Keratinocyte (primary cell): ENCODE measurements at regions not wholly inside any gene's neighbourhood (a gene's known extent, or its start where the extent isn't known, plus 50 kb on each side); places are given as distances from the start of the nearest gene placed in this dataset.

Experiments
- DNase-seq: peaks from one replicate; pipeline ENCODE4 v3.0.0-alpha.2; 2011; ENCODE audit warnings: low read depth, missing footprints, low spot score
- FAIRE-seq: peaks from 2 replicates; lab custom pipeline; 2011; peaks lifted over from hg19 to GRCh38; lab: Jason Lieb, UNC
- H2AFZ ChIP-seq: 2 replicates; pipeline ENCODE4 v1.6.0; 2012; ENCODE audit warnings: low read length, control low read depth, inconsistent platforms; ENCODE audit not compliant: control insufficient read depth
- H3K27ac ChIP-seq: 2 replicates; pipeline ENCODE4 v1.5.1; 2011; ENCODE audit warnings: low read length; ENCODE audit not compliant: control insufficient read depth, insufficient read depth
- H3K27me3 ChIP-seq: 3 replicates; pipeline ENCODE4 v1.6.0; 2011; ENCODE audit warnings: low read length; ENCODE audit not compliant: control insufficient read depth, insufficient read depth; ENCODE audit errors: extremely low read depth
- H3K36me3 ChIP-seq, 2 experiments: 2 replicates in 1 of 2; 3 replicates in 1 of 2; pipeline ENCODE4 v1.5.1; 2011; ENCODE audit warnings: low read length in 2 of 2, mild to moderate bottlenecking in 1 of 2; ENCODE audit not compliant: control insufficient read depth in 2 of 2, insufficient read depth in 2 of 2; ENCODE audit errors: extremely low read depth in 1 of 2
- H3K4me1 ChIP-seq: 3 replicates; pipeline ENCODE4 v1.5.1; 2011; ENCODE audit warnings: low read length; ENCODE audit not compliant: control insufficient read depth, insufficient read depth; ENCODE audit errors: extremely low read depth
- H3K4me2 ChIP-seq: 3 replicates; pipeline ENCODE4 v1.6.0; 2011; ENCODE audit warnings: low read depth, low read length; ENCODE audit not compliant: control insufficient read depth, insufficient read depth; ENCODE audit errors: extremely low read depth
- H3K4me3 ChIP-seq, 3 experiments: fragments of 200-600 bp in 1 of 3; sonication (generic) in 1 of 3; 2 replicates in 2 of 3; 3 replicates in 1 of 3; pipeline ENCODE4 v1.5.1; 2011 to 2016; ENCODE audit warnings: low read length in 3 of 3, mild to moderate bottlenecking in 3 of 3, control low read depth in 2 of 3, inconsistent platforms in 1 of 3, low read depth in 1 of 3, mixed read lengths in 1 of 3, mixed run types in 1 of 3, moderate library complexity in 1 of 3; ENCODE audit not compliant: control insufficient read depth in 2 of 3, insufficient read depth in 2 of 3; ENCODE audit errors: extremely low read depth in 1 of 3
- H3K79me2 ChIP-seq: 2 replicates; pipeline ENCODE4 v1.6.0; 2012; ENCODE audit warnings: low read length; ENCODE audit not compliant: control insufficient read depth, insufficient read depth
- H3K9ac ChIP-seq: 3 replicates; pipeline ENCODE4 v1.6.0; 2011; ENCODE audit warnings: low read length; ENCODE audit not compliant: control insufficient read depth, insufficient read depth; ENCODE audit errors: extremely low read depth
- H3K9me1 ChIP-seq: 3 replicates; pipeline ENCODE4 v1.6.0; 2011; ENCODE audit warnings: low read length; ENCODE audit not compliant: control insufficient read depth, insufficient read depth; ENCODE audit errors: extremely low read depth
- H3K9me3 ChIP-seq: 2 replicates; pipeline ENCODE4 v1.5.1; 2012; ENCODE audit warnings: low read depth, low read length; ENCODE audit not compliant: control insufficient read depth
- H4K20me1 ChIP-seq: 3 replicates; pipeline ENCODE4 v1.6.0; 2011; ENCODE audit warnings: low read length; ENCODE audit not compliant: control insufficient read depth, insufficient read depth; ENCODE audit errors: extremely low read depth
- CTCF ChIP-seq, 3 experiments: IDR thresholded peaks in 1 of 3; conservative IDR thresholded peaks in 1 of 3; optimal IDR thresholded peaks in 1 of 3; 2 replicates in 2 of 3; 3 replicates in 1 of 3; pipeline versions ENCODE3 to v1.5.1; 2011; ENCODE audit warnings: low read length in 3 of 3, mild to moderate bottlenecking in 3 of 3, moderate library complexity in 2 of 3, control low read depth in 1 of 3, inconsistent platforms in 1 of 3; ENCODE audit not compliant: insufficient read depth in 2 of 3; ENCODE audit errors: extremely low read depth in 1 of 3
- EZH2 ChIP-seq: IDR thresholded peaks from one replicate; pipeline ENCODE4 v1.6.1; 2012; ENCODE audit warnings: inconsistent platforms, mild to moderate bottlenecking, low read length, moderate library complexity
- dilution Hi-C: fragments of 300-500 bp; cut with MboI; formaldehyde crosslinking; loops from one replicate; pipeline ENCODE4 v1.7.0; 2020; ENCODE audit warnings: low sequenced_read_pairs; ENCODE audit not compliant: extremely low pct_ligation_motif_present

DNA sequence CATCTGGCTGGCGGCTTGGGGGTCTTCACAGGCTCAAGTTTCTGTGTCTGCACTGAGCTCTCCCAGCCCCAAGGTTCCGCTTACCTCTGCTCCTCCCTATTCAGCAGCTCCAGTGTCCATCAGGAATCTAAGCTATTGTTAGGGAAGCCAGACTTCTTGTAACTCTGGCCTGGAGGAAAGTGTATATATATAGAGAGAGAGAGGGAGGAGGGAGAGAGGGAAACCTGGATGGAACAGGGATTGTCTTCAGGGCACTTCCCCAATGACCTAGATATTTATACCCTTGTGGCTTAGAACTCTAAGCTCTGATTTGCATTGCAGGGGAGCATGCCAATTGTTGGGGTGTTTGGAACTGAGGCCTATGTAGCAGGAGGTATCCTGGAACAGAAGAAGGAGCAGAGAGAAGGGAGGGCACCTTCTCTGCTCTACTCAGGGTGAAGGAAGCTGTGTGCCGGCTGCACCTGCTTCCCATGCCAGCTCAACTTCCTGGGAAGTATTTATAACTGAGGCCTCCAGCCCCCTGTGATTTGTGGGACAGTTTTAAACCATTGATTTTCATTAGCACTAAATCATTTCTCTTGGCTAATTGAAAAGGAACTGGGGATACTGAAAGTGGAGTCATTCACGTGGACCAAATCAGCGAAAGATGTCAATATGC is 70.9 kb downstream of the NAV1 start:
- Histone ChIP-seq H3K9ac (no peak overlapping the region), H3K9me3 (no peaks in the 10 kb centered on the region), H3K4me2 (no peak overlapping the region), H3K36me3 (no peaks in the 10 kb centered on the region), H3K4me1 (no peaks in the 10 kb centered on the region), H3K9me1 (no peaks in the 10 kb centered on the region), H3K79me2 (no peaks in the 10 kb centered on the region), H3K4me3 (no peak overlapping the region), H3K27ac (no peak overlapping the region), H3K27me3 (peaks cover 13% of the 10 kb centered on the region), H4K20me1 (peaks cover 4% of the 10 kb centered on the region), H2AFZ (no peak overlapping the region)
- FAIRE-seq (no peak), DNase-seq (no peak)
- dilution Hi-C loops = no loop called here
- TF ChIP-seq EZH2 = no peak
- TF ChIP-seq CTCF (optimal IDR thresholded peaks at IDR 0.05 in 1 of 3, IDR thresholded peaks at IDR 0.05 in 1 of 3, conservative IDR thresholded peaks at IDR 0.05 in 1 of 3; ENCODE audit: extremely low read depth in 1 of 3, insufficient read depth in 2 of 3, low read length in 3 of 3) = no peak

DNA sequence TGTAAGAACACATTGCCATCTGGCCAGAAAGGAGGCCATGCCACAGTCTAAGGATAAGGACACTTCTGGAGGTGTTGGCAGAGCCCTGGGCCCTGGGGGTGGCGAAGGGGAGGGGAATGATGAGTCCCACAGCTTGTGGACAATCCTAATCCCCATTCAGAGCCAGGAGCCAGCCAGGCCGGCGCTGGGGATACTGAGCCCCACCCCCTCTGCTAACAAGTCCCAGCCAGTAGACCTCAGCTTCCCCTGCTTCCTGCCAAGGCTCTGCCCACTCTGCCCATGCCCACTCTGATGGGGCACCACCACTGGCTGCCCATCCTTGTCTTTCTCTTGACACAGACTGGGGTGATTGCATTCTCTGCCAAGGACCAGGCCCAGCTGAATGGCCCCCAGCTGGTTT is 71.9 kb downstream of the NAV1 start:
- no peak overlapping the region for H3K4me3 ChIP-seq
- H3K36me3 ChIP-seq = no peaks in the 10 kb centered on the region
- TF ChIP-seq CTCF (optimal IDR thresholded peaks at IDR 0.05 in 1 of 3, IDR thresholded peaks at IDR 0.05 in 1 of 3, conservative IDR thresholded peaks at IDR 0.05 in 1 of 3; ENCODE audit: extremely low read depth in 1 of 3, insufficient read depth in 2 of 3, low read length in 3 of 3) (no peak), EZH2 (no peak)
- dilution Hi-C loops = no loop called here
- DNase-seq = no peak
- FAIRE-seq = no peak
- peaks cover 4% of the 10 kb centered on the region for H4K20me1 ChIP-seq
- no peak overlapping the region for H3K27ac ChIP-seq
- H3K9me1 ChIP-seq = no peaks in the 10 kb centered on the region
- no peaks in the 10 kb centered on the region for H3K79me2 ChIP-seq
- H3K9me3 ChIP-seq = no peaks in the 10 kb centered on the region
- H3K4me1 ChIP-seq = no peaks in the 10 kb centered on the region
- H3K27me3 ChIP-seq = peaks cover 16% of the 10 kb centered on the region
- no peak overlapping the region for H3K4me2 ChIP-seq
- H3K9ac ChIP-seq = no peak overlapping the region
- no peak overlapping the region for H2AFZ ChIP-seq
